HCT116 (cell line): ENCODE measurements at regions not wholly inside any gene's neighbourhood (a gene's known extent, or its start where the extent isn't known, plus 50 kb on each side); places are given as distances from the start of the nearest gene placed in this dataset.

Experiments used
- ATAC-seq: fragments of 200-7000 bp; cut with Tn5 transposase; 2 replicates; pipeline ENCODE4 v1.9.1; 2020; ENCODE audit warnings: mild to moderate bottlenecking, moderate library complexity
- BruUV-seq: library from RNA; stranded (reverse); fragments of 400-500 nt; replicated peaks from 2 replicates; lab custom pipeline; 2021; lab: Mats Ljungman, UMichigan
- CTCF ChIA-PET: fragments of 300-600 bp; sonication (Branson Sonifier 250); formaldehyde crosslinking; loops from one replicate; lab custom pipeline; 2021; ENCODE audit warnings: antibody characterized with exemption; lab: Charles Lee
- POLR2A ChIA-PET: fragments of 300-600, 350-600 bp; sonication (Branson Sonifier 250); formaldehyde crosslinking; loops from one replicate; lab custom pipeline; 2021; ENCODE audit warnings: antibody characterized with exemption; lab: Charles Lee
- RAD21 ChIA-PET, 2 experiments: fragments of 300-600 bp; sonication (Branson Sonifier 250); formaldehyde crosslinking; loops; one replicate each; lab custom pipeline; 2023; ENCODE audit warnings: low total read pairs in 2 of 2; ENCODE audit not compliant: uncharacterized antibody in 2 of 2, unreplicated experiment in 2 of 2, low non-redundant PET in 1 of 2; lab: Charles Lee
- DNase-seq: peaks from one replicate; pipeline ENCODE4 v3.0.0-alpha.2; 2010; ENCODE audit warnings: low read depth, low spot score
- H2AFZ ChIP-seq: fragments of 200-600 bp; shearing (Covaris generic), sonication (generic); 2 replicates; pipeline ENCODE4 v1.6.1; 2017; ENCODE audit warnings: low read depth, mixed run types, mixed read lengths, antibody characterized with exemption, low read length; ENCODE audit not compliant: poor library complexity, severe bottlenecking
- H3K27ac ChIP-seq: 2 replicates; pipeline ENCODE4 v1.5.1; 2012; ENCODE audit warnings: low read depth, low read length
- H3K27me3 ChIP-seq: fragments of 200-600 bp; sonication (generic); 2 replicates; pipeline ENCODE4 v1.6.1; 2016; ENCODE audit warnings: mixed run types, low read length, mixed read lengths; ENCODE audit not compliant: insufficient read depth
- H3K36me3 ChIP-seq, 2 experiments: fragments of 200-500 bp in 1 of 2; fragments of 200-600 bp in 1 of 2; sonication (Bioruptor generic) in 1 of 2; sonication (generic) in 1 of 2; 2 replicates each; pipeline versions ENCODE4 v1.5.1 to v1.6.1; 2014 to 2016; ENCODE audit warnings: low read length in 2 of 2, inconsistent platforms in 1 of 2, mixed read lengths in 1 of 2, mixed run types in 1 of 2; ENCODE audit not compliant: insufficient read depth in 2 of 2, control insufficient read depth in 1 of 2
- H3K4me1 ChIP-seq, 2 experiments: fragments of 200-600 bp in 1 of 2; sonication (generic) in 1 of 2; 2 replicates each; pipeline versions ENCODE4 v1.5.1 to v1.6.1; 2012 to 2017; ENCODE audit warnings: low read length in 2 of 2, inconsistent platforms in 1 of 2, mild to moderate bottlenecking in 1 of 2, mixed read lengths in 1 of 2, mixed run types in 1 of 2, moderate library complexity in 1 of 2; ENCODE audit not compliant: insufficient read depth in 2 of 2, control insufficient read depth in 1 of 2
- H3K4me2 ChIP-seq: fragments of 200-600 bp; sonication (generic); 2 replicates; pipeline ENCODE4 v1.6.1; 2017; ENCODE audit warnings: mixed run types, low read length, mixed read lengths
- H3K4me3 ChIP-seq, 2 experiments: fragments of 200-600 bp in 1 of 2; sonication (generic) in 1 of 2; replicated peaks in 1 of 2; 2 replicates each; pipeline ENCODE4 v1.5.1; 2011 to 2016; ENCODE audit warnings: low read length in 2 of 2, control low read depth in 1 of 2, low read depth in 1 of 2, mild to moderate bottlenecking in 1 of 2, mixed read lengths in 1 of 2, mixed run types in 1 of 2
- H3K79me2 ChIP-seq: fragments of 200-600 bp; sonication (generic); 2 replicates; pipeline ENCODE4 v1.6.1; 2017; ENCODE audit warnings: mild to moderate bottlenecking, mixed run types, low read length, moderate library complexity, mixed read lengths; ENCODE audit not compliant: insufficient read depth
- H3K9ac ChIP-seq: fragments of 200-600 bp; sonication (generic); 2 replicates; pipeline ENCODE4 v1.6.1; 2016; ENCODE audit warnings: low read length, mixed read lengths
- H3K9me2 ChIP-seq: fragments of 200-600 bp; sonication (generic), shearing (Covaris generic); 2 replicates; pipeline ENCODE4 v1.6.1; 2017; ENCODE audit warnings: mixed run types, mild to moderate bottlenecking, moderate library complexity; ENCODE audit not compliant: insufficient read depth
- H3K9me3 ChIP-seq, 2 experiments: fragments of 200-500 bp in 1 of 2; fragments of 200-600 bp in 1 of 2; sonication (Bioruptor generic) in 1 of 2; sonication (generic) in 1 of 2; 2 replicates each; pipeline ENCODE4 v1.6.1; 2014 to 2017; ENCODE audit warnings: low read length in 2 of 2, mixed read lengths in 2 of 2, inconsistent platforms in 1 of 2, low read depth in 1 of 2, mild to moderate bottlenecking in 1 of 2, mixed run types in 1 of 2, moderate library complexity in 1 of 2; ENCODE audit not compliant: control insufficient read depth in 1 of 2, insufficient read depth in 1 of 2
- H4K20me1 ChIP-seq: fragments of 200-600 bp; sonication (generic), shearing (Covaris generic); 2 replicates; pipeline ENCODE4 v1.6.1; 2017; ENCODE audit warnings: mixed run types, mild to moderate bottlenecking, moderate library complexity; ENCODE audit not compliant: insufficient read depth
- CEBPB ChIP-seq: IDR thresholded peaks from 2 replicates; pipeline ENCODE4 v1.6.1; 2012; ENCODE audit warnings: low read depth
- CTCF ChIP-seq, 3 experiments: fragments of 200-600 bp in 1 of 3; sonication (generic) in 1 of 3; IDR thresholded peaks in 2 of 3; conservative IDR thresholded peaks in 1 of 3; 2 replicates each; pipeline ENCODE4 v1.5.1; 2012 to 2017; ENCODE audit warnings: low read depth in 2 of 3, low read length in 2 of 3, antibody characterized with exemption in 1 of 3, borderline replicate concordance in 1 of 3, control low read depth in 1 of 3, mild to moderate bottlenecking in 1 of 3, mixed read lengths in 1 of 3, mixed run types in 1 of 3, moderate library complexity in 1 of 3; ENCODE audit not compliant: insufficient read depth in 1 of 3
- ELF1 ChIP-seq: IDR thresholded peaks from 2 replicates; pipeline ENCODE4 v1.6.1; 2012; ENCODE audit warnings: low read depth, borderline replicate concordance
- FOSL1 ChIP-seq: IDR thresholded peaks from 2 replicates; pipeline ENCODE4 v1.6.1; 2012; ENCODE audit warnings: low read depth
- POLR2A ChIP-seq: IDR thresholded peaks from 2 replicates; pipeline ENCODE4 v1.7.0; 2011; ENCODE audit warnings: borderline replicate concordance; ENCODE audit not compliant: insufficient read depth, insufficient read length; ENCODE audit errors: extremely low read depth
- POLR2AphosphoS5 ChIP-seq: IDR thresholded peaks from 2 replicates; pipeline ENCODE4 v1.6.1; 2011; ENCODE audit warnings: mild to moderate bottlenecking, low read depth, low read length, moderate library complexity
- RAD21 ChIP-seq: IDR thresholded peaks from 2 replicates; pipeline ENCODE4 v1.6.1; 2012; ENCODE audit warnings: low read depth, mild to moderate bottlenecking
- REST ChIP-seq: IDR thresholded peaks from 2 replicates; pipeline ENCODE4 v1.6.1; 2012; ENCODE audit warnings: low read depth
- SP1 ChIP-seq: IDR thresholded peaks from 2 replicates; pipeline ENCODE4 v1.6.1; 2012; ENCODE audit warnings: low read depth
- TCF7L2 ChIP-seq: IDR thresholded peaks from 2 replicates; pipeline ENCODE4 v1.7.0; 2011; ENCODE audit warnings: borderline replicate concordance, inconsistent platforms; ENCODE audit not compliant: insufficient read depth, insufficient read length; ENCODE audit errors: extremely low read depth
- YY1 ChIP-seq: IDR thresholded peaks from 2 replicates; pipeline ENCODE4 v1.6.1; 2011; ENCODE audit warnings: low read length, low read depth, moderate library complexity, mild to moderate bottlenecking; ENCODE audit not compliant: insufficient replicate concordance; ENCODE audit errors: extremely low read depth
- intact Hi-C: fragments of 100-400 bp; cut with micrococcal nuclease; formaldehyde crosslinking; loops from 2 replicates; pipeline ENCODE4 v1.10.0; 2022

DNA sequence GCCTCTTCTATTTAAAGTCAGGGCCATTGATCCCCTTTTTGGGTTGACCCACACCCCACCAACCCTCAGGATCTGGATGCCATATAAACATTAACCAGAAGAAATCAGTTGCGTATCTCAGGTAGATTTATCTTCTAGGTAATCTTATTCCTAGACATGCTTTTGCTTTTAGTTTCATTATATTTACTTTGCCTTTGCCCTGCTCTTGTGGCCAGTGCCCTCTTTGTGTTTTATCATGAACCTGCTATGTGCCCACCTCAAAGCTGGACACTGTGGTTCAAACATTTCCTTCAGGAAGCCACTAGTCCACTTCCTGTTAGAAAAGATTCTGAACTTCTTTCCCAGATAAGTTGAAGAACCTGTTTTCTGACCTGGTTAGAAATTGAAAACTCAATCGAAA lies 117.4 kb upstream of the EDNRA start:
- intact Hi-C loops, result no loop called here
- Histone ChIP-seq H4K20me1 (no peaks in the 10 kb centered on the region), H2AFZ (peak overlapping the region; percentile 17), H3K4me2 (no peak overlapping the region), H3K79me2 (no peaks in the 10 kb centered on the region)
- TF ChIP-seq CTCF (IDR thresholded peaks at IDR 0.05 in 2 of 3, conservative IDR thresholded peaks at IDR 0.05 in 1 of 3; ENCODE audit: borderline replicate concordance in 1 of 3, insufficient read depth in 1 of 3, low read depth in 2 of 3, low read length in 2 of 3) (no peak), YY1 (no peak), RAD21 (no peak), POLR2AphosphoS5 (no peak), REST (no peak), POLR2A (no peak), CEBPB (no peak), ELF1 (no peak), SP1 (no peak), FOSL1 (no peak), TCF7L2 (no peak)
- TF ChIP-seq, all 23 proteins: peak for 0
- ChIA-PET CTCF (no interaction called here), RAD21 (no interaction called here), POLR2A (no interaction called here)
- Histone ChIP-seq H3K9me3 (no peaks in the 10 kb centered on the region), H3K27ac (no peak overlapping the region), H3K9ac (no peak overlapping the region), H3K36me3 (no peaks in the 10 kb centered on the region), H3K9me2 (no peaks in the 10 kb centered on the region), H3K27me3 (no peaks in the 10 kb centered on the region), H3K4me1 (peaks cover 7 to 21% of the 10 kb centered on the region in 2 experiments; a peak in 3 of 4 replicates), H3K4me3 (no peak overlapping the region)
- BruUV-seq, result no TSS peak
- DNase-seq (no peak), ATAC-seq (no peak)
